Keratinocyte (primary cell): ENCODE measurements at regions not wholly inside any gene's neighbourhood (a gene's known extent, or its start where the extent isn't known, plus 50 kb on each side); places are given as distances from the start of the nearest gene placed in this dataset.

Source experiments
- EZH2 ChIP-seq: IDR thresholded peaks from one replicate; pipeline ENCODE4 v1.6.1; 2012; ENCODE audit warnings: inconsistent platforms, mild to moderate bottlenecking, low read length, moderate library complexity
- TF ChIP-seq, protein P1 (sequence below), 3 experiments: IDR thresholded peaks in 1 of 3; conservative IDR thresholded peaks in 1 of 3; optimal IDR thresholded peaks in 1 of 3; 2 replicates in 2 of 3; 3 replicates in 1 of 3; pipeline versions ENCODE3 to v1.5.1; 2011; ENCODE audit warnings: low read length in 3 of 3, mild to moderate bottlenecking in 3 of 3, moderate library complexity in 2 of 3, control low read depth in 1 of 3, inconsistent platforms in 1 of 3; ENCODE audit not compliant: insufficient read depth in 2 of 3; ENCODE audit errors: extremely low read depth in 1 of 3

DNA sequence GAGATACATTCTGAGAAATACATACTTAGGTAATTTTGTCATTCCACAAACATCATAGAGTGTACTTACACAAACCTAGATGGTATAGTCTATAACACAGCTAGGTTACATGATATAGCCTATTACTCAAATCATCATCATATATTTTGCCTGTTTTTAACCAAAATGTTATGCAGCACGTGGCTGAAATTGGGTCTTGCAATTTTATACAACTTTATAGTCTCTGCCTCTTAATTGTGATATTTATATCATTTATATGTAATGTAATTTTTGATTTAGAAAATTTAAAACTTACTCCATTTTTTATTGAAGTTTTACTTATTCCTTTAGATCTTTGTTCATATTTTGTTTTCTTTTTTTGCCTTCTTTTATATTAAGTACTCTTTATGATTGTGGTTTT, 350.7 kb upstream of the DCN start:
- TF ChIP-seq, protein P1, sequence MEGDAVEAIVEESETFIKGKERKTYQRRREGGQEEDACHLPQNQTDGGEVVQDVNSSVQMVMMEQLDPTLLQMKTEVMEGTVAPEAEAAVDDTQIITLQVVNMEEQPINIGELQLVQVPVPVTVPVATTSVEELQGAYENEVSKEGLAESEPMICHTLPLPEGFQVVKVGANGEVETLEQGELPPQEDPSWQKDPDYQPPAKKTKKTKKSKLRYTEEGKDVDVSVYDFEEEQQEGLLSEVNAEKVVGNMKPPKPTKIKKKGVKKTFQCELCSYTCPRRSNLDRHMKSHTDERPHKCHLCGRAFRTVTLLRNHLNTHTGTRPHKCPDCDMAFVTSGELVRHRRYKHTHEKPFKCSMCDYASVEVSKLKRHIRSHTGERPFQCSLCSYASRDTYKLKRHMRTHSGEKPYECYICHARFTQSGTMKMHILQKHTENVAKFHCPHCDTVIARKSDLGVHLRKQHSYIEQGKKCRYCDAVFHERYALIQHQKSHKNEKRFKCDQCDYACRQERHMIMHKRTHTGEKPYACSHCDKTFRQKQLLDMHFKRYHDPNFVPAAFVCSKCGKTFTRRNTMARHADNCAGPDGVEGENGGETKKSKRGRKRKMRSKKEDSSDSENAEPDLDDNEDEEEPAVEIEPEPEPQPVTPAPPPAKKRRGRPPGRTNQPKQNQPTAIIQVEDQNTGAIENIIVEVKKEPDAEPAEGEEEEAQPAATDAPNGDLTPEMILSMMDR (optimal IDR thresholded peaks at IDR 0.05 in 1 of 3, IDR thresholded peaks at IDR 0.05 in 1 of 3, conservative IDR thresholded peaks at IDR 0.05 in 1 of 3; ENCODE audit: extremely low read depth in 1 of 3, insufficient read depth in 2 of 3, low read length in 3 of 3), result no peak
- TF ChIP-seq EZH2, result no peak
